HepG2 (cell line): ENCODE measurements at regions not wholly inside any gene's neighbourhood (a gene's known extent, or its start where the extent isn't known, plus 50 kb on each side); places are given as distances from the start of the nearest gene placed in this dataset.

Source experiments
- ATF2 ChIP-seq: sonication (generic); formaldehyde crosslinking; IDR thresholded peaks from 2 replicates; pipeline ENCODE4 v1.4.0; 2020; ENCODE audit warnings: missing genetic modification reagents
- ATF3 ChIP-seq: sonication (generic); formaldehyde crosslinking; IDR thresholded peaks from 2 replicates; pipeline ENCODE4 v1.4.0; 2020; ENCODE audit warnings: missing genetic modification reagents
- CBX2 ChIP-seq, 2 experiments: fragments of 200-600 bp in 1 of 2; sonication (generic); formaldehyde crosslinking in 1 of 2; IDR thresholded peaks; 2 replicates each; pipeline versions ENCODE4 v1.7.0 to v1.8.1; 2018 to 2022; ENCODE audit warnings: low read depth in 2 of 2, low read length in 1 of 2, mild to moderate bottlenecking in 1 of 2, missing genetic modification reagents in 1 of 2
- CEBPG ChIP-seq: IDR thresholded peaks from 2 replicates; pipeline ENCODE4 v1.6.1; 2016
- DMTF1 ChIP-seq: sonication (generic); formaldehyde crosslinking; IDR thresholded peaks from 2 replicates; pipeline ENCODE4 v1.4.0; 2020; ENCODE audit warnings: mild to moderate bottlenecking, missing genetic modification reagents
- EEA1 ChIP-seq: sonication (generic); formaldehyde crosslinking; IDR thresholded peaks from 2 replicates; pipeline ENCODE4 v1.5.1; 2020; ENCODE audit warnings: mild to moderate bottlenecking, missing genetic modification reagents, borderline replicate concordance
- ELF1 ChIP-seq: sonication (generic); formaldehyde crosslinking; IDR thresholded peaks from 2 replicates; pipeline ENCODE4 v1.4.0; 2020; ENCODE audit warnings: missing genetic modification reagents
- EP300 ChIP-seq, 3 experiments: sonication (generic) in 1 of 3; formaldehyde crosslinking in 1 of 3; IDR thresholded peaks; 2 replicates each; pipeline versions ENCODE4 v1.5.1 to v1.6.1; 2011 to 2020; ENCODE audit warnings: low read depth in 2 of 3, low read length in 2 of 3, borderline replicate concordance in 1 of 3, improper control_type of control experiment in 1 of 3, mild to moderate bottlenecking in 1 of 3, missing genetic modification reagents in 1 of 3, moderate library complexity in 1 of 3
- FIP1L1 ChIP-seq: fragments of 200-400 bp; formaldehyde crosslinking; IDR thresholded peaks from 2 replicates; pipeline ENCODE4 v1.6.1; 2018; ENCODE audit warnings: low read depth, mild to moderate bottlenecking, low read length, moderate library complexity, borderline replicate concordance; ENCODE audit not compliant: insufficient read depth
- HMG20A ChIP-seq: IDR thresholded peaks from 2 replicates; pipeline ENCODE4 v1.6.1; 2016; ENCODE audit warnings: borderline replicate concordance
- HNF1B ChIP-seq: sonication (generic); formaldehyde crosslinking; IDR thresholded peaks from 2 replicates; pipeline ENCODE4 v1.5.1; 2020; ENCODE audit warnings: mild to moderate bottlenecking, moderate library complexity, missing genetic modification reagents
- JUN ChIP-seq: sonication (generic); formaldehyde crosslinking; IDR thresholded peaks from 2 replicates; pipeline ENCODE4 v1.4.0; 2020; ENCODE audit warnings: mild to moderate bottlenecking, missing genetic modification reagents
- MTERF4 ChIP-seq: sonication (generic); formaldehyde crosslinking; IDR thresholded peaks from 2 replicates; pipeline ENCODE4 v1.8.0; 2023; ENCODE audit warnings: mild to moderate bottlenecking, missing genetic modification reagents
- ONECUT2 ChIP-seq: sonication (generic); formaldehyde crosslinking; IDR thresholded peaks from 2 replicates; pipeline ENCODE4 v1.4.0; 2020; ENCODE audit warnings: missing genetic modification reagents
- RFXANK ChIP-seq: IDR thresholded peaks from 2 replicates; pipeline ENCODE4 v1.6.1; 2016
- TBL1XR1 ChIP-seq: fragments of 150-350 bp; IDR thresholded peaks from 2 replicates; pipeline ENCODE4 v1.6.1; 2014; ENCODE audit warnings: borderline replicate concordance, low read length; ENCODE audit not compliant: partially characterized antibody
- ZBTB20 ChIP-seq: sonication (generic); formaldehyde crosslinking; IDR thresholded peaks from 2 replicates; pipeline ENCODE4 v1.8.1; 2023; ENCODE audit warnings: missing genetic modification reagents, low read depth, mild to moderate bottlenecking, borderline replicate concordance
- ZC3H13 ChIP-seq: sonication (generic); formaldehyde crosslinking; IDR thresholded peaks from 2 replicates; pipeline ENCODE4 v1.8.1; 2023; ENCODE audit warnings: mild to moderate bottlenecking, missing genetic modification reagents, moderate library complexity
- ZNF510 ChIP-seq: sonication (generic); formaldehyde crosslinking; IDR thresholded peaks from 2 replicates; pipeline ENCODE4 v1.4.0; 2020; ENCODE audit warnings: low read depth, mild to moderate bottlenecking, missing genetic modification reagents
- ZNF543 ChIP-seq: sonication (generic); formaldehyde crosslinking; IDR thresholded peaks from 2 replicates; pipeline ENCODE4 v1.4.0; 2020; ENCODE audit warnings: mild to moderate bottlenecking, missing genetic modification reagents
- ZSCAN20 ChIP-seq: sonication (generic); formaldehyde crosslinking; IDR thresholded peaks from 2 replicates; pipeline ENCODE4 v1.4.0; 2020; ENCODE audit warnings: missing genetic modification reagents, mild to moderate bottlenecking, borderline replicate concordance

GRCh38 chr15:31215490-31216214, 111.0 kb upstream of the KLF13 start (continued):
- TF ChIP-seq DMTF1 (CRISPR knock-in tag) (no peak), TBL1XR1 (no peak), ELF1 (CRISPR knock-in tag) (peak; percentile 41; the same call in 1 of the 2 replicates), FIP1L1 (no peak), HNF1B (CRISPR knock-in tag) (0 out of 2 replicates have a peak, but pooled peaks have one; percentile 8), EEA1 (CRISPR knock-in tag) (no peak; the same call in 1 of the 2 replicates), ATF3 (CRISPR knock-in tag) (no peak), ZBTB20 (0 out of 2 replicates have a peak, but pooled peaks have one; percentile 27), ZNF510 (CRISPR knock-in tag) (no peak), HMG20A (CRISPR knock-in tag) (no peak), ONECUT2 (CRISPR knock-in tag) (no peak), MTERF4 (CRISPR knock-in tag) (no peak), EP300 (IDR thresholded peaks at IDR 0.05; ENCODE audit: low read depth in 2 of 2, low read length in 2 of 2) (no peak), EP300 (CRISPR knock-in tag; IDR thresholded peaks at IDR 0.05; ENCODE audit: borderline replicate concordance) (no peak), ATF2 (CRISPR knock-in tag) (no peak), ZC3H13 (CRISPR knock-in tag) (peak; percentile 32; the same call in 1 of the 2 replicates), RFXANK (no peak), CEBPG (CRISPR knock-in tag) (0 out of 2 replicates have a peak, but pooled peaks have one; percentile 9), JUN (no peak), ZNF543 (peak; percentile 19), ZSCAN20 (CRISPR knock-in tag) (peak; percentile 83; the same call in 1 of the 2 replicates), CBX2 (IDR thresholded peaks at IDR 0.05; ENCODE audit: low read depth, low read length) (no peak), CBX2 (CRISPR knock-in tag; IDR thresholded peaks at IDR 0.05; ENCODE audit: low read depth) (no peak)
